ENCODE measurements at regions not wholly inside any gene's neighbourhood (a gene's known extent, or its start where the extent isn't known, plus 50 kb on each side); places are given as distances from the start of the nearest gene placed in this dataset.

GRCh38 chr11:70592641-70593165 is 194.4 kb downstream of the CTTN start:
- intact Hi-C loops (cut with micrococcal nuclease) = no loop called here
- TF ChIP-seq CTCF (IDR thresholded peaks at IDR 0.05) = no peak
- H3K4me1 Mint-ChIP-seq = peaks cover 12 to 14% of the 10 kb centered on the region in 2 donors
- H3K27me3 Mint-ChIP-seq (ENCODE audit: low read depth in 2 of 2) = peaks cover 9 to 21% of the 10 kb centered on the region in 2 donors
- 90% methylated on average over 17 of the region's 17 CpGs for WGBS (ENCODE audit: insufficient coverage)
- DNase-seq = no peak
- Histone ChIP-seq H3K27me3 (ENCODE audit: control insufficient read depth, insufficient read depth, low read length) (peaks cover 8% of the 10 kb centered on the region), H3K27ac (ENCODE audit: low read length) (no peak overlapping the region), H3K9me3 (ENCODE audit: control insufficient read depth, insufficient read depth, low read length) (no peaks in the 10 kb centered on the region), H3K4me3 (ENCODE audit: low read length) (no peak overlapping the region), H3K4me1 (ENCODE audit: control insufficient read depth, insufficient read depth, low read length) (peaks cover 16% of the 10 kb centered on the region), H3K36me3 (ENCODE audit: control insufficient read depth, insufficient read depth, low read length) (no peaks in the 10 kb centered on the region)
- no peak overlapping the region for H3K27ac Mint-ChIP-seq
- no peaks in the 10 kb centered on the region for H3K36me3 Mint-ChIP-seq
- ATAC-seq = no peak
- no peak overlapping the region for H3K4me3 Mint-ChIP-seq
- no peaks in the 10 kb centered on the region for H3K9me3 Mint-ChIP-seq

GRCh38 chr11:70593446-70593983 is 195.2 kb downstream of the CTTN start:
- no peak overlapping the region for H3K27ac Mint-ChIP-seq
- H3K27me3 Mint-ChIP-seq (ENCODE audit: low read depth in 2 of 2) = peaks cover 9 to 21% of the 10 kb centered on the region in 2 donors
- DNase-seq (no peak), ATAC-seq (no peak)
- Histone ChIP-seq H3K27ac (ENCODE audit: low read length) (no peak overlapping the region), H3K9me3 (ENCODE audit: control insufficient read depth, insufficient read depth, low read length) (no peaks in the 10 kb centered on the region), H3K4me1 (ENCODE audit: control insufficient read depth, insufficient read depth, low read length) (peaks cover 16% of the 10 kb centered on the region), H3K36me3 (ENCODE audit: control insufficient read depth, insufficient read depth, low read length) (no peaks in the 10 kb centered on the region), H3K4me3 (ENCODE audit: low read length) (no peak overlapping the region), H3K27me3 (ENCODE audit: control insufficient read depth, insufficient read depth, low read length) (peaks cover 5% of the 10 kb centered on the region)
- H3K4me1 Mint-ChIP-seq = peaks cover 12 to 14% of the 10 kb centered on the region in 2 donors
- intact Hi-C loops (cut with micrococcal nuclease) = no loop called here
- no peaks in the 10 kb centered on the region for H3K9me3 Mint-ChIP-seq
- WGBS (ENCODE audit: insufficient coverage) = 83% methylated on average over 7 of the region's 10 CpGs
- no peaks in the 10 kb centered on the region for H3K36me3 Mint-ChIP-seq
- H3K4me3 Mint-ChIP-seq = no peak overlapping the region
- no peak for TF ChIP-seq CTCF (IDR thresholded peaks at IDR 0.05)

GRCh38 chr11:70594031-70594430 is 195.7 kb downstream of the CTTN start:
- no peak overlapping the region for H3K4me3 ChIP-seq (ENCODE audit: low read length)
- Mint-ChIP-seq H3K9me3 (no peaks in the 10 kb centered on the region), H3K27me3 (ENCODE audit: low read depth in 2 of 2) (peaks cover 9 to 24% of the 10 kb centered on the region in 2 donors), H3K4me1 (peaks cover 12 to 14% of the 10 kb centered on the region in 2 donors), H3K4me3 (no peak overlapping the region), H3K36me3 (no peaks in the 10 kb centered on the region), H3K27ac (no peak overlapping the region)
- no peak for TF ChIP-seq CTCF (IDR thresholded peaks at IDR 0.05)
- peaks cover 16% of the 10 kb centered on the region for H3K4me1 ChIP-seq (ENCODE audit: control insufficient read depth, insufficient read depth, low read length)
- H3K36me3 ChIP-seq (ENCODE audit: control insufficient read depth, insufficient read depth, low read length) = no peaks in the 10 kb centered on the region
- H3K9me3 ChIP-seq (ENCODE audit: control insufficient read depth, insufficient read depth, low read length) = no peaks in the 10 kb centered on the region
- ATAC-seq = no peak
- no peak overlapping the region for H3K27ac ChIP-seq (ENCODE audit: low read length)
- no peak for DNase-seq
- intact Hi-C loops (cut with micrococcal nuclease) = no loop called here
- peaks cover 4% of the 10 kb centered on the region for H3K27me3 ChIP-seq (ENCODE audit: control insufficient read depth, insufficient read depth, low read length)
- WGBS (ENCODE audit: insufficient coverage) = 94% methylated on average over 16 of the region's 16 CpGs

GRCh38 chr11:70594606-70595005 is 196.3 kb downstream of the CTTN start:
- no peak for TF ChIP-seq CTCF (IDR thresholded peaks at IDR 0.05)
- Mint-ChIP-seq H3K36me3 (no peaks in the 10 kb centered on the region), H3K4me1 (peaks cover 11 to 12% of the 10 kb centered on the region in 2 donors), H3K4me3 (no peak overlapping the region), H3K9me3 (no peaks in the 10 kb centered on the region), H3K27me3 (ENCODE audit: low read depth in 2 of 2) (peaks cover 7 to 24% of the 10 kb centered on the region in 2 donors), H3K27ac (no peak overlapping the region)
- Histone ChIP-seq H3K4me1 (ENCODE audit: control insufficient read depth, insufficient read depth, low read length) (peaks cover 15% of the 10 kb centered on the region), H3K27me3 (ENCODE audit: control insufficient read depth, insufficient read depth, low read length) (peaks cover 4% of the 10 kb centered on the region), H3K27ac (ENCODE audit: low read length) (no peak overlapping the region), H3K4me3 (ENCODE audit: low read length) (no peak overlapping the region), H3K9me3 (ENCODE audit: control insufficient read depth, insufficient read depth, low read length) (no peaks in the 10 kb centered on the region), H3K36me3 (ENCODE audit: control insufficient read depth, insufficient read depth, low read length) (no peaks in the 10 kb centered on the region)
- DNase-seq (no peak), ATAC-seq (no peak)
- 84% methylated on average over 10 of the region's 10 CpGs for WGBS (ENCODE audit: insufficient coverage)
- intact Hi-C loops (cut with micrococcal nuclease) = no loop called here
